A549 (cell line): ENCODE measurements at regions not wholly inside any gene's neighbourhood (a gene's known extent, or its start where the extent isn't known, plus 50 kb on each side); places are given as distances from the start of the nearest gene placed in this dataset.

Experiments used
- ATAC-seq, 2 experiments: fragments of 200-7000 bp in 1 of 2; fragments of >200 bp in 1 of 2; cut with Nextera tagmentation in 1 of 2; cut with Tn5 transposase in 1 of 2; 3 replicates each; pipeline versions ENCODE4 v1.8.0 to v1.9.1; 2018 to 2020; ENCODE audit warnings: mild to moderate bottlenecking in 1 of 2, moderate library complexity in 1 of 2
- CTCF ChIA-PET: fragments of 300-600 bp; sonication (Branson Sonifier 250); formaldehyde crosslinking; extraction: SDS; loops from one replicate; lab custom pipeline; 2021; ENCODE audit warnings: antibody characterized with exemption, inconsistent platforms; lab: Yijun Ruan, JAX
- POLR2A ChIA-PET: fragments of 350-600 bp; formaldehyde crosslinking; extraction: SDS; loops from one replicate; lab custom pipeline; 2021; ENCODE audit warnings: antibody characterized with exemption, inconsistent platforms; lab: Yijun Ruan, JAX
- DNase-seq, 2 experiments: peaks; one replicate each; pipeline versions ENCODE4 v3.0.0 to v3.0.0-alpha.2; 2011 to 2016; ENCODE audit warnings: low read depth in 1 of 2, low spot score in 1 of 2
- FAIRE-seq: peaks from 2 replicates; lab custom pipeline; 2011; peaks lifted over from hg19 to GRCh38; lab: Jason Lieb, UNC
- H3K27ac ChIP-seq, 2 experiments: fragments of >200 bp; sonication (Bioruptor Twin); formaldehyde crosslinking; 3 replicates each; pipeline ENCODE4 v1.5.1; 2016 to 2017
- H3K4me1 ChIP-seq: fragments of >200 bp; sonication (Bioruptor Twin); formaldehyde crosslinking; 3 replicates; pipeline ENCODE4 v1.6.1; 2016
- H3K4me2 ChIP-seq: fragments of >200 bp; sonication (Bioruptor Twin); formaldehyde crosslinking; 3 replicates; pipeline ENCODE4 v1.6.1; 2016
- H3K4me3 ChIP-seq: fragments of >200 bp; sonication (Bioruptor Twin); formaldehyde crosslinking; 3 replicates; pipeline ENCODE4 v1.5.1; 2016
- H3K9me3 ChIP-seq: fragments of >200 bp; sonication (Bioruptor Twin); formaldehyde crosslinking; 3 replicates; pipeline ENCODE4 v1.6.1; 2016
- HOXB5 ChIP-seq: fragments of 250-450 bp; sonication (Bioruptor Pico); IDR thresholded peaks from 2 replicates; pipeline ENCODE4 v1.5.0; 2020; ENCODE audit warnings: mild to moderate bottlenecking, moderate library complexity
- WGBS: methylation state at CpG from one replicate; pipeline ENCODE4 v1.1.6; 2017; ENCODE audit errors: missing lambda C conversion rate; 5-methylcytosine and 5-hydroxymethylcytosine counted together
- small RNA-seq, 6 experiments: library from RNA; depleted of rRNA; stranded (forward); fragments of <200 nt; gene quantifications; one replicate each; pipeline ENCODE3, GENCODE V24; 2012

DNA sequence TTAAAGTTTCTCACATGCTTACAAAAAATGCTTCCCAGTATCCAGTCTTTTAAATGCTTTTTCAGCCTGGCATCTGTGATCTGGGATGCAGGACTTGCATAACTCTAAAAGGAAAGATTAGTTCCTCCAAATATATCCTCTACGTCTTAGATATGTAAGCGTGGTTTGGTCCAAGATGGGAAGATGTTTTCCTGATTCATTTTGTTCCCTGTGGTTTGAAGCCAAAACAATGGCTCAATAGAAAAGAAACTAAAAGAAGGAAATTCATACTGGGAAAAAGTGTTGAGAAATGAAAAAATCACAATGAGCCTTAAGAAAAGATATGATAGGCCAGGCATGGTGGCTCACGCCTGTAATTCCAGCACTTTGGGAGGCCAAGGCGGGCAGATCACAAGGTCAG lies 1002.8 kb downstream of the NAALADL2 start:
- H3K27ac ChIP-seq: no peak overlapping the region
- no peak for ATAC-seq
- POLR2A ChIA-PET: no interaction called here
- no peak for DNase-seq
- H3K4me1 ChIP-seq: no peaks in the 10 kb centered on the region
- CTCF ChIA-PET: no interaction called here
- 62% methylated on average over 4 of the region's 4 CpGs for WGBS
- H3K4me3 ChIP-seq: no peak overlapping the region
- FAIRE-seq: no peak
- H3K4me2 ChIP-seq: no peak overlapping the region
- no peaks in the 10 kb centered on the region for H3K9me3 ChIP-seq
- no peak for TF ChIP-seq HOXB5

Small RNA genes in the stretch of these regions (small RNA-seq; reads per million reads assigned to genes)
- gene AC104640.2 (0 reads per million in 6 experiments), gene RNA5SP147 (0 reads per million in 6 experiments)
